ENCODE measurements at regions not wholly inside any gene's neighbourhood (a gene's known extent, or its start where the extent isn't known, plus 50 kb on each side); places are given as distances from the start of the nearest gene placed in this dataset.
"Not testable (repeated sequence)": the region's sequence is repeated elsewhere in the genome, so short reads cannot be mapped to it uniquely, and the experiment has no call there.

- H3K9me2 ChIP-seq (replicated peaks; ENCODE audit: insufficient read depth): no peaks in the 10 kb centered on the region
- no peaks in the 10 kb centered on the region for H3K9me3 ChIP-seq (ENCODE audit: low read depth)
- no peaks in the 10 kb centered on the region for H3K36me3 ChIP-seq (replicated peaks; ENCODE audit: insufficient read depth, low read depth)
- no peak overlapping the region for H3K4me3 ChIP-seq
- 52% methylated on average over 1 of the region's 1 CpG for WGBS (ENCODE audit: low lambda C conversion rate, missing lambda C conversion rate)
- H2AFZ ChIP-seq: no peak overlapping the region
- H4K20me1 ChIP-seq (ENCODE audit: insufficient read depth, poor library complexity, severe bottlenecking): no peaks in the 10 kb centered on the region
- H3K27me3 ChIP-seq: no peaks in the 10 kb centered on the region
- TF ChIP-seq EZH2 (IDR thresholded peaks at IDR 0.05; ENCODE audit: borderline replicate concordance): no peak
- TF ChIP-seq EZH2phosphoT487 (IDR thresholded peaks at IDR 0.05; ENCODE audit: low read depth, severe bottlenecking, unreplicated experiment): no peak
- TF ChIP-seq CTCF (IDR thresholded peaks at IDR 0.05; ENCODE audit: poor library complexity): no peak
- H3K79me2 ChIP-seq: no peaks in the 10 kb centered on the region
- no peak overlapping the region for H3K27ac ChIP-seq
- H3K4me2 ChIP-seq: no peak overlapping the region
- DNase-seq (ENCODE audit: low spot score): no peak
- H3K4me1 ChIP-seq (ENCODE audit: insufficient read depth): no peaks in the 10 kb centered on the region
These were observed 153.8 kb downstream of the KLF8 start for GRCh38 chrX:56385960-56386359.

- no peaks in the 10 kb centered on the region for H3K36me3 ChIP-seq (replicated peaks; ENCODE audit: insufficient read depth, low read depth)
- H3K4me3 ChIP-seq: no peak overlapping the region
- no peaks in the 10 kb centered on the region for H3K4me1 ChIP-seq (ENCODE audit: insufficient read depth)
- no peak overlapping the region for H3K4me2 ChIP-seq
- H3K9me3 ChIP-seq (ENCODE audit: low read depth): no peaks in the 10 kb centered on the region
- DNase-seq (ENCODE audit: low spot score): no peak
- TF ChIP-seq CTCF (IDR thresholded peaks at IDR 0.05; ENCODE audit: poor library complexity) (no peak), EZH2phosphoT487 (IDR thresholded peaks at IDR 0.05; ENCODE audit: low read depth, severe bottlenecking, unreplicated experiment) (no peak), EZH2 (IDR thresholded peaks at IDR 0.05; ENCODE audit: borderline replicate concordance) (no peak)
- H3K27ac ChIP-seq: no peak overlapping the region
- 81% methylated on average over 1 of the region's 1 CpG for WGBS (ENCODE audit: low lambda C conversion rate, missing lambda C conversion rate)
- H4K20me1 ChIP-seq (ENCODE audit: insufficient read depth, poor library complexity, severe bottlenecking): no peaks in the 10 kb centered on the region
- H2AFZ ChIP-seq: no peak overlapping the region
- no peaks in the 10 kb centered on the region for H3K27me3 ChIP-seq
- H3K9me2 ChIP-seq (replicated peaks; ENCODE audit: insufficient read depth): no peaks in the 10 kb centered on the region
- H3K79me2 ChIP-seq: no peaks in the 10 kb centered on the region
These were observed 165.5 kb downstream of the KLF8 start for GRCh38 chrX:56397636-56398035.

GRCh38 chrX:56402207-56402606 is 161.2 kb upstream of the UBQLN2 start:
- no peaks in the 10 kb centered on the region for H3K36me3 ChIP-seq (replicated peaks; ENCODE audit: insufficient read depth, low read depth)
- no peak overlapping the region for H3K4me2 ChIP-seq
- no peaks in the 10 kb centered on the region for H4K20me1 ChIP-seq (ENCODE audit: insufficient read depth, poor library complexity, severe bottlenecking)
- no peaks in the 10 kb centered on the region for H3K9me2 ChIP-seq (replicated peaks; ENCODE audit: insufficient read depth)
- H3K27ac ChIP-seq: no peak overlapping the region
- H2AFZ ChIP-seq: no peak overlapping the region
- no peak for TF ChIP-seq EZH2phosphoT487 (IDR thresholded peaks at IDR 0.05; ENCODE audit: low read depth, severe bottlenecking, unreplicated experiment)
- no peak for TF ChIP-seq EZH2 (IDR thresholded peaks at IDR 0.05; ENCODE audit: borderline replicate concordance)
- TF ChIP-seq CTCF (IDR thresholded peaks at IDR 0.05; ENCODE audit: poor library complexity): no peak
- no peaks in the 10 kb centered on the region for H3K79me2 ChIP-seq
- WGBS (ENCODE audit: low lambda C conversion rate, missing lambda C conversion rate): 88% methylated on average over 1 of the region's 1 CpG
- no peaks in the 10 kb centered on the region for H3K27me3 ChIP-seq
- no peaks in the 10 kb centered on the region for H3K4me1 ChIP-seq (ENCODE audit: insufficient read depth)
- H3K4me3 ChIP-seq: no peak overlapping the region
- H3K9me3 ChIP-seq (ENCODE audit: low read depth): no peaks in the 10 kb centered on the region
- DNase-seq (ENCODE audit: low spot score): no peak

- DNase-seq (ENCODE audit: low spot score): no peak
- no peaks in the 10 kb centered on the region for H3K36me3 ChIP-seq (replicated peaks; ENCODE audit: insufficient read depth, low read depth)
- H3K4me3 ChIP-seq: no peak overlapping the region
- H3K9me3 ChIP-seq (ENCODE audit: low read depth): no peaks in the 10 kb centered on the region
- no peaks in the 10 kb centered on the region for H3K79me2 ChIP-seq
- no peak overlapping the region for H3K27ac ChIP-seq
- no peak overlapping the region for H2AFZ ChIP-seq
- 38% methylated on average over 5 of the region's 5 CpGs for WGBS (ENCODE audit: low lambda C conversion rate, missing lambda C conversion rate)
- no peaks in the 10 kb centered on the region for H3K9me2 ChIP-seq (replicated peaks; ENCODE audit: insufficient read depth)
- TF ChIP-seq EZH2 (IDR thresholded peaks at IDR 0.05; ENCODE audit: borderline replicate concordance) (no peak), CTCF (IDR thresholded peaks at IDR 0.05; ENCODE audit: poor library complexity) (no peak), EZH2phosphoT487 (IDR thresholded peaks at IDR 0.05; ENCODE audit: low read depth, severe bottlenecking, unreplicated experiment) (no peak)
- H4K20me1 ChIP-seq (ENCODE audit: insufficient read depth, poor library complexity, severe bottlenecking): no peaks in the 10 kb centered on the region
- no peaks in the 10 kb centered on the region for H3K4me1 ChIP-seq (ENCODE audit: insufficient read depth)
- H3K4me2 ChIP-seq: no peak overlapping the region
- H3K27me3 ChIP-seq: no peaks in the 10 kb centered on the region
These were observed 133.8 kb upstream of the UBQLN2 start for GRCh38 chrX:56429581-56429980.

GRCh38 chrX:56451981-56452380 is 111.4 kb upstream of the UBQLN2 start:
- H3K9me2 ChIP-seq (replicated peaks; ENCODE audit: insufficient read depth); H3K4me1 ChIP-seq (ENCODE audit: insufficient read depth); H3K27ac ChIP-seq; DNase-seq (ENCODE audit: low spot score); H4K20me1 ChIP-seq (ENCODE audit: insufficient read depth, poor library complexity, severe bottlenecking); H2AFZ ChIP-seq; H3K4me2 ChIP-seq; H3K9me3 ChIP-seq (ENCODE audit: low read depth); H3K27me3 ChIP-seq; H3K36me3 ChIP-seq (replicated peaks; ENCODE audit: insufficient read depth, low read depth); H3K4me3 ChIP-seq; H3K79me2 ChIP-seq: not testable (repeated sequence)
- 81% methylated on average over 12 of the region's 12 CpGs for WGBS (ENCODE audit: low lambda C conversion rate, missing lambda C conversion rate)

Measured in hepatocyte (in vitro differentiated cells).